Uterus (tissue), 2 donors: ENCODE measurements at regions not wholly inside any gene's neighbourhood (a gene's known extent, or its start where the extent isn't known, plus 50 kb on each side); places are given as distances from the start of the nearest gene placed in this dataset.

Experiments used
- POLR2A ChIP-seq, 2 donors: fragments of 450-650 bp; IDR thresholded peaks; one replicate each; pipeline ENCODE4 v1.6.1; 2016; ENCODE audit warnings: antibody characterized with exemption in 2 of 2, mild to moderate bottlenecking in 1 of 2, moderate library complexity in 1 of 2
- TF ChIP-seq, protein P1 (sequence below), 4 experiments: fragments of 200-600 bp in 2 of 4; fragments of 450-650 bp in 2 of 4; sonication (generic) in 2 of 4; IDR thresholded peaks; one replicate each; pipeline ENCODE4 v1.5.1; 2016 to 2019; ENCODE audit warnings: antibody characterized with exemption in 4 of 4, mild to moderate bottlenecking in 2 of 4, moderate library complexity in 1 of 4

- TF ChIP-seq, protein P1, sequence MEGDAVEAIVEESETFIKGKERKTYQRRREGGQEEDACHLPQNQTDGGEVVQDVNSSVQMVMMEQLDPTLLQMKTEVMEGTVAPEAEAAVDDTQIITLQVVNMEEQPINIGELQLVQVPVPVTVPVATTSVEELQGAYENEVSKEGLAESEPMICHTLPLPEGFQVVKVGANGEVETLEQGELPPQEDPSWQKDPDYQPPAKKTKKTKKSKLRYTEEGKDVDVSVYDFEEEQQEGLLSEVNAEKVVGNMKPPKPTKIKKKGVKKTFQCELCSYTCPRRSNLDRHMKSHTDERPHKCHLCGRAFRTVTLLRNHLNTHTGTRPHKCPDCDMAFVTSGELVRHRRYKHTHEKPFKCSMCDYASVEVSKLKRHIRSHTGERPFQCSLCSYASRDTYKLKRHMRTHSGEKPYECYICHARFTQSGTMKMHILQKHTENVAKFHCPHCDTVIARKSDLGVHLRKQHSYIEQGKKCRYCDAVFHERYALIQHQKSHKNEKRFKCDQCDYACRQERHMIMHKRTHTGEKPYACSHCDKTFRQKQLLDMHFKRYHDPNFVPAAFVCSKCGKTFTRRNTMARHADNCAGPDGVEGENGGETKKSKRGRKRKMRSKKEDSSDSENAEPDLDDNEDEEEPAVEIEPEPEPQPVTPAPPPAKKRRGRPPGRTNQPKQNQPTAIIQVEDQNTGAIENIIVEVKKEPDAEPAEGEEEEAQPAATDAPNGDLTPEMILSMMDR (IDR thresholded peaks at IDR 0.05), result no peak
- no peak for TF ChIP-seq POLR2A (IDR thresholded peaks at IDR 0.05)
Measured at GRCh38 chr15:100812802-100813201, 66.8 kb upstream of the ALDH1A3 start.
